Gastroesophageal sphincter (tissue), 4 donors: ENCODE measurements at regions not wholly inside any gene's neighbourhood (a gene's known extent, or its start where the extent isn't known, plus 50 kb on each side); places are given as distances from the start of the nearest gene placed in this dataset.

Experiments
- ATAC-seq: fragments of 150-250 bp; one replicate; pipeline ENCODE4 v1.9.1; 2016; ENCODE audit warnings: mild to moderate bottlenecking, moderate library complexity
- H3K27ac ChIP-seq, 4 donors: fragments of 200-600 bp; sonication (generic) in 3 of 4; 1 replicate in 3 of 4; 2 replicates in 1 of 4; pipeline ENCODE4 v1.5.1; 2016 to 2019
- H3K27me3 ChIP-seq: fragments of 200-600 bp; sonication (generic); one replicate; pipeline ENCODE4 v1.5.1; 2019
- H3K36me3 ChIP-seq, 2 donors: fragments of 200-600 bp; sonication (generic); one replicate each; pipeline ENCODE4 v1.5.1; 2019; ENCODE audit warnings: control low read depth in 1 of 2
- H3K4me1 ChIP-seq, 3 donors: fragments of 200-600 bp; sonication (generic); 1 replicate in 2 of 3; 2 replicates in 1 of 3; pipeline ENCODE4 v1.5.1; 2016 to 2019; ENCODE audit warnings: control low read depth in 2 of 3
- H3K4me3 ChIP-seq, 2 donors: fragments of 200-600 bp; sonication (generic); one replicate each; pipeline ENCODE4 v1.5.1; 2019; ENCODE audit warnings: mild to moderate bottlenecking in 1 of 2, moderate library complexity in 1 of 2
- H3K9me3 ChIP-seq, 3 donors: fragments of 200-600 bp; sonication (generic); one replicate each; pipeline ENCODE4 v1.5.1; 2017 to 2019; ENCODE audit warnings: control low read depth in 2 of 3
- EP300 ChIP-seq: sonication (generic); formaldehyde crosslinking; IDR thresholded peaks from one replicate; pipeline ENCODE4 v1.6.1; 2017; ENCODE audit warnings: antibody characterized with exemption, mild to moderate bottlenecking
- POLR2A ChIP-seq, 2 donors: fragments of 450-650 bp; IDR thresholded peaks; one replicate each; pipeline ENCODE4 v1.6.1; 2017; ENCODE audit warnings: antibody characterized with exemption in 2 of 2, mild to moderate bottlenecking in 2 of 2, moderate library complexity in 1 of 2
- POLR2AphosphoS5 ChIP-seq: sonication (generic); formaldehyde crosslinking; IDR thresholded peaks from one replicate; pipeline ENCODE4 v1.6.1; 2017; ENCODE audit warnings: antibody characterized with exemption
- WGBS, 2 donors: methylation state at CpG; one replicate each; pipeline ENCODE4 v1.1.5; 2018; ENCODE audit warnings: low coverage in 1 of 2; 5-methylcytosine and 5-hydroxymethylcytosine counted together
- TF ChIP-seq, protein P1 (sequence below), 4 experiments: fragments of 200-600 bp in 2 of 4; fragments of 450-650 bp in 2 of 4; sonication (generic) in 1 of 4; IDR thresholded peaks; one replicate each; pipeline ENCODE4 v1.5.1; 2017 to 2019; ENCODE audit warnings: antibody characterized with exemption in 4 of 4, mild to moderate bottlenecking in 2 of 4, moderate library complexity in 2 of 4

GRCh38 chr21:35509001-35509704 lies 460.1 kb upstream of the RUNX1 start:
- ATAC-seq, result no peak
- Histone ChIP-seq H3K9me3 (no peaks in the 10 kb centered on the region), H3K36me3 (no peaks in the 10 kb centered on the region), H3K27me3 (no peaks in the 10 kb centered on the region), H3K4me1 (peaks cover 0 to 31% (median 0%) of the 10 kb centered on the region in 3 donors), H3K4me3 (no peak overlapping the region), H3K27ac (no peak overlapping the region)
- WGBS, 2 donors, result 67 to 95% methylated on average over 2 to 4 of the region's 5 CpGs
- TF ChIP-seq, protein P1, sequence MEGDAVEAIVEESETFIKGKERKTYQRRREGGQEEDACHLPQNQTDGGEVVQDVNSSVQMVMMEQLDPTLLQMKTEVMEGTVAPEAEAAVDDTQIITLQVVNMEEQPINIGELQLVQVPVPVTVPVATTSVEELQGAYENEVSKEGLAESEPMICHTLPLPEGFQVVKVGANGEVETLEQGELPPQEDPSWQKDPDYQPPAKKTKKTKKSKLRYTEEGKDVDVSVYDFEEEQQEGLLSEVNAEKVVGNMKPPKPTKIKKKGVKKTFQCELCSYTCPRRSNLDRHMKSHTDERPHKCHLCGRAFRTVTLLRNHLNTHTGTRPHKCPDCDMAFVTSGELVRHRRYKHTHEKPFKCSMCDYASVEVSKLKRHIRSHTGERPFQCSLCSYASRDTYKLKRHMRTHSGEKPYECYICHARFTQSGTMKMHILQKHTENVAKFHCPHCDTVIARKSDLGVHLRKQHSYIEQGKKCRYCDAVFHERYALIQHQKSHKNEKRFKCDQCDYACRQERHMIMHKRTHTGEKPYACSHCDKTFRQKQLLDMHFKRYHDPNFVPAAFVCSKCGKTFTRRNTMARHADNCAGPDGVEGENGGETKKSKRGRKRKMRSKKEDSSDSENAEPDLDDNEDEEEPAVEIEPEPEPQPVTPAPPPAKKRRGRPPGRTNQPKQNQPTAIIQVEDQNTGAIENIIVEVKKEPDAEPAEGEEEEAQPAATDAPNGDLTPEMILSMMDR (IDR thresholded peaks at IDR 0.05), result no peak
- no peak for TF ChIP-seq POLR2A (IDR thresholded peaks at IDR 0.05)
- TF ChIP-seq EP300, result no peak
- TF ChIP-seq POLR2AphosphoS5, result no peak

DNA sequence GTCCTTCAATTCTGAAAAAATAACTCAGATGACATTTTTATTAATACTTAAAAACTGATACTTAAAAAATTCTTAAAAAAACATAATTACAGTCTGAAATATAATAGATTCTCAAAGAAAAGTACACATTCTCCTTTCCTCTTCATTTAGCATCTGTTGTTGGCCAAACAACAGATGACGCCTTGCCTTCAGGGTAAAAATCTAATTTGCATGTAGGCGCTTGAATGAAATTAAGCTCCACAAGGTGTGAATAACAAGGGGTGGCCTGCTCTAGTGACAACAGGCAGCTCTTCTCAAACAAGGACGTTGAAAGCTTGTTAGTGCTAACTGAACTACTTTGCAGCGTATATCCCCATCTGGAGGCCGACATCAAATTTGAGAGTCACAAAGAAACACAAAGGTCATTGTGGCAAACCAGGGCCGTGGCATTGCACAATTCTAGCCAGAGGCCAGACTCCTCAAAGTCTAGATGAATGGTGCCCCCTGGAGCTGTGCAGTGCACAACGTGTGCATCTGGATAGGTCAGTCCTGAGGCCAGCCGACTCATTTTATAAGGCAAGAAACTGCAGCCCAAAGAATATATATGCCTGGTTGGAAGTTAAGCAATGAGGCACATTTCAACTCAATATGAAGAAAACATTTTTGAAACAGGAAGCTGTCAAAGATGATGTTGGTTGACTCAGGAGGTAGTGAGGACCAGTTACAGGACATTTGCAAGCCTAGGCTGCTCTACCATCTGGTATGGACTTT lies 459.2 kb upstream of the RUNX1 start:
- no peak overlapping the region for H3K27ac ChIP-seq
- no peaks in the 10 kb centered on the region for H3K36me3 ChIP-seq
- 70 to 79% methylated on average over 4 to 7 of the region's 8 CpGs for WGBS, 2 donors
- TF ChIP-seq, protein P1 (IDR thresholded peaks at IDR 0.05), result peak in 2 of 4 experiments; percentile 20 to 21
- no peak for TF ChIP-seq POLR2A (IDR thresholded peaks at IDR 0.05)
- H3K9me3 ChIP-seq, result no peaks in the 10 kb centered on the region
- ATAC-seq, result no peak
- H3K4me1 ChIP-seq, result peaks cover 0 to 40% (median 3%) of the 10 kb centered on the region in 3 donors
- H3K27me3 ChIP-seq, result no peaks in the 10 kb centered on the region
- H3K4me3 ChIP-seq, result no peak overlapping the region

- Histone ChIP-seq H3K4me3 (no peak overlapping the region), H3K27me3 (no peaks in the 10 kb centered on the region), H3K4me1 (peaks cover 0 to 41% (median 3%) of the 10 kb centered on the region in 3 donors), H3K9me3 (no peaks in the 10 kb centered on the region), H3K36me3 (no peaks in the 10 kb centered on the region), H3K27ac (no peak overlapping the region)
- TF ChIP-seq POLR2AphosphoS5 (no peak), EP300 (no peak), POLR2A (IDR thresholded peaks at IDR 0.05) (no peak)
- TF ChIP-seq, protein P1 (IDR thresholded peaks at IDR 0.05), result no peak
- 33 to 71% methylated on average over 3 to 4 of the region's 4 CpGs for WGBS, 2 donors
- no peak for ATAC-seq
Measured at GRCh38 chr21:35507181-35507759, 458.2 kb upstream of the RUNX1 start.

GRCh38 chr21:35506771-35507170 lies 457.7 kb upstream of the RUNX1 start:
- no peak for ATAC-seq
- TF ChIP-seq POLR2AphosphoS5, result no peak
- no peak for TF ChIP-seq EP300
- TF ChIP-seq, protein P1 (IDR thresholded peaks at IDR 0.05), result no peak
- no peak for TF ChIP-seq POLR2A (IDR thresholded peaks at IDR 0.05)
- Histone ChIP-seq H3K4me3 (no peak overlapping the region), H3K4me1 (peaks cover 0 to 41% (median 3%) of the 10 kb centered on the region in 3 donors), H3K9me3 (no peaks in the 10 kb centered on the region), H3K27me3 (no peaks in the 10 kb centered on the region), H3K36me3 (no peaks in the 10 kb centered on the region), H3K27ac (no peak overlapping the region)
- 14 to 28% methylated on average over 2 of the region's 2 CpGs for WGBS, 2 donors
